Dermis microvascular lymphatic vessel endothelial cell (primary cell): ENCODE measurements at regions not wholly inside any gene's neighbourhood (a gene's known extent, or its start where the extent isn't known, plus 50 kb on each side); places are given as distances from the start of the nearest gene placed in this dataset.

Experiments
- DNase-seq, 2 donors: peaks; one replicate each; pipeline versions ENCODE4 v3.0.0 to v3.0.0-alpha.2; 2010; ENCODE audit warnings: low read depth in 2 of 2

DNA sequence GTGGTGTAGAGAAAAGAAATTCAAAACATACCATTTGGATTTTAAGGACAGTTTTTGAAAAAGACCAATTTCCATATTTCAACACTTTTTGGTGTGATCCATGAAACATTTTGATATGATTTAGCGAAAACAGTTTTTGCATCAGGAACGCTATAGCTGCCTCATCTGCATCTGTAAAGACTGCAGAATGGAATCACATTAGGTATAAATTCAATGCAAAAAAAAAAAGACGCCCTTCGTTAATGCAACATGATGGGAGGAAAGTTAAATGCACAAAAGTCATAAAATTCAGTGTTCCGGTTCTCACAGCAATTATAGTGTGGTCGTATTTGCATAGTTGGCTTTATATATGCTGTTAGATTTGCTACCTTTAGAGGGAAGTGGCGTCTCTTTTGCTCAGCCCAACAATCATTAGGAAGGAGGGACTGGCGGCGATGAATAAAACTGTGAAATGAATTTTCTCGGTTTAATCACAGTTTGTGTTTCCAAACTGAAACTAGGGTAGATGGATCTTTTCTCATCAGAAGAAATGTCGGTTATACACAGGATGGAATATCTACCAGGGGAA is 215.7 kb downstream of the TEX29 start:
- no peak for DNase-seq

DNA sequence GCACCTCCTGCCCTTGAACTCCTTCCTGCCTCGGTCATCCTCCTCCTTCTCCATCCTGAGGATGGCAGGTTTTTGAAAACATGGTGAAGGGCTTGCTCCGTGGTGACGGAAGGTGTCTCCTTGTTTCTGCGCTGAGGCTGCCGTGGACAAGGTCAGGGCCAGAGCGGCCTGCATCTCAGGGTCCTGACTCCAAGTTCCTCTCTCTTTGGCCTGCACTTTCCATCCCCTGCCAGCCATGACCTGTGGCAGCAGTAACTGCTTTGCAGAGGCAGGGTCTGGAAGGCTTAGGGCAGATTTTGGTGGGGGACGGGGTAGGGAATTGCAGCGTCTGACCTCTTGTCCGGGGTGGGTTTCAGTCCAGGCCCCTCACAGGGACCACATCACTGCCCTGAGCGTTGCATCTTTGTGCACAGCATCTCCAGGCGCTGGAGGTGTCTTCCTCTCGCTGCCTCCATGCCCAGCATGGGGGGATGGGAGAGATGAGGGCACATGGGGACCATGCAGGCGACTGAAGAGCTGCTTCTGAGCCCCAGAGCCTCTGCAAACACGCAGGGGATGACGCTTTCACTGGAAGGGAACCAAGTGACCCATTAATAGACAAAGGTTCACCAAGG is 216.8 kb downstream of the TEX29 start:
- DNase-seq: no peak

DNA sequence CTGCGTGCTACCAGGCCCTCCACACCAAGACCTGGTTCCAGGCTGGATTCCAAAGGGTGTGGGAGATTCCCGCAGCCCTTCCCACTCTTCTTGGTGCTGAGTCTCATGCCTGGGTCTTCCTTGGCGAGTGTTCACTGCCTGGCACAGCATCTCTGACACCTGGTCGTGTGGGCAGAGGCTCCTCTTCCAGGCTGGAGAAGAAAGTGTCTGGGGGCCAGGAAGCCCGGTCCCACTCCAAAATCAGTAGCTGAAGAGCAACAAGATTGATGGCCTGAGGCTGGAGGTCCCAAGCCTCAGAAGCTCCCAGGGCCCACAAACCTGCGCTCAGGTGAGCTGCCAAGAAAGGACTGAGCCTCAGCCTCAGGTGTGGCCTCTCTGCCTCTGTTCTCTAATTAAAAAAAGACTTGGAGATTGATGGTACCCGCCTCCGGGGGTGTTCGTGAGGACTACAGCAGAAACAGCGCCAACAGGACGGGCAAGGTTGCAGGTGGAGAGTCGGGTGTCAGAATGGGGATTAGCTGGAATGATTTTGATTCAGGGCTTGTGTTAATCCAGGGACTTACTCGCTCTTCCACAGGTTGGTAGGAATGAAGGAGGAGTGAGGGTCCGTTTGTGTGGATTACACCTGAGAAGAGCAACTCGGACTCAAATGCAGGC is 217.5 kb downstream of the TEX29 start:
- no peak for DNase-seq

- no peak for DNase-seq
Observed at GRCh38 chr13:111539252-111539651, 218.8 kb downstream of the TEX29 start.

GRCh38 chr13:111539791-111540446 is 219.5 kb downstream of the TEX29 start:
- no peak for DNase-seq

DNA sequence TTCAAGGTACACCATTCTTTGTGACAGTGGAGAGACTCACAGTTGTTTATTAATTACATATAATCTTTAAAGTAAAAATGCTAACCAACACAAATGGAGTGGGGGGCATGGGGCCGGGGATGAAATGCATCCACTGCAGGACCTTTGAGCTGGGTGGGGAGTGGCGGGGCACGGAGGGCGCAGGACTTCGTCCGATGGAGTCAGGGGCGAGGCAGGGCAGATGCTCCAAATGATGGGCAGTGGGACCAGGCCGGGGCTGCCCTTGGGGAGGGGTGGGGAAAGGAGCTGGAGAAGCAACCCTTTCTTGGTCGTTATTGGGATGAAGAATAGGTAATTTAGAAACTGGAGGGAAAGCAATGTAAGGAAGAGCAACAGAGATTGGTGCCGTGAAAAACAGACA is 220.0 kb downstream of the TEX29 start:
- DNase-seq: no peak

DNA sequence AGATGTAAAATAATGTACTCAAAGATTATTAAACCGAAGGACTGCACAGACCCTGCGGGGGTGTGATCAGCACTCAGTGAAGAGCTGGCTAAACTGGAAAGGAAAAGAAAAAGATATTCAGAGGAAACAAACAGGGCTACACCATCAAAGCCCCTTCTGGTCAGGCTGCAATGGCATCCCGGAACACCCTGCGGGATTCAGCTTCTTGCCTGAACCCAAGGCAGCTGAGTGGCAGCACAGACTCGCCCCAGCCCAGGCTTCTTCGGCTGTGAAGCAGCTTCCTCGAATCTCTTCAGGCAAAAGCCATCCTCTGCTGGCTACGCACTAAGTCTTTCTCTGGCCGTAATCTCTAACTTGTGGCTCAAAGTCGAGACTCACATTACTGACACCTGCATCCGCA is 220.9 kb downstream of the TEX29 start:
- DNase-seq: no peak

GRCh38 chr13:111541752-111542529 is 221.5 kb downstream of the TEX29 start:
- DNase-seq: no peak

DNA sequence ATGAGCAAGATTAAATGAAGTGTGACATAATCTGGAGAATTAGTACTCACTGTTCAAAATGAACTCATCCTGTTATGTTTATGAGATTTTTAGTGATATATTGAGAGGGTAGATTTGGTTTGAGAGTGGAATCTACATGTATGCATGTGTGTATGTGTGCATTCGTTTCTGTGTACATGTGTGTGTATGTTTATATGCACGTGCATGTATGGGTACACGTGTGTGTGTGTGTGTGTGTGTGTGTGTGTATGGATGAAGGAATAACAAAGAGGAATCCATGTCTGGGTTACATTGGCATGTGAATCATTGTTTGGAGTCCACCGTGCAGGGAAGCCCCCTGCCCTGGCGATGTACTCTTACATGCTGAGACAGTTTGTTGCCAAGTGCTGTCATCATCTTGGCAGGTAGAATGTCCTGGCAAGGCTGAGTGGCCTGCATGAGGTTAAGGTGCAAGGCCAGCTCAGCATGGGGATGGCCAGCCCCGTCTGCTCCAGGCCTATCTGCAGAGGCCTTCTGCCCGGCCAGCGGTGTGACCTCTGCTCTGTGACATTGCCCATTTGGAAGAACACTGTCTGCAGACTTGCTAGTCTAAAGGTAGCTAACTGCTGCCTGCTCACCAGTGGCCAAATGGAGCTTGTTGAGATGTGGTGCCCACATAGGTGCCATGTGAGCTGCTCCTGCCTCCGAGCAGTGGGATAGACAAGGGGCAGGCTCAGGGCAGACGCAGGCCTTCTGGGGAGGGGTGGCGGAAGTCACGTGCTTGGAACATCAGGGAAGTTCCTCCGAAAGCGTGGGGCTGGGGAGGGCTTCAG is 222.3 kb downstream of the TEX29 start:
- DNase-seq: no peak

DNA sequence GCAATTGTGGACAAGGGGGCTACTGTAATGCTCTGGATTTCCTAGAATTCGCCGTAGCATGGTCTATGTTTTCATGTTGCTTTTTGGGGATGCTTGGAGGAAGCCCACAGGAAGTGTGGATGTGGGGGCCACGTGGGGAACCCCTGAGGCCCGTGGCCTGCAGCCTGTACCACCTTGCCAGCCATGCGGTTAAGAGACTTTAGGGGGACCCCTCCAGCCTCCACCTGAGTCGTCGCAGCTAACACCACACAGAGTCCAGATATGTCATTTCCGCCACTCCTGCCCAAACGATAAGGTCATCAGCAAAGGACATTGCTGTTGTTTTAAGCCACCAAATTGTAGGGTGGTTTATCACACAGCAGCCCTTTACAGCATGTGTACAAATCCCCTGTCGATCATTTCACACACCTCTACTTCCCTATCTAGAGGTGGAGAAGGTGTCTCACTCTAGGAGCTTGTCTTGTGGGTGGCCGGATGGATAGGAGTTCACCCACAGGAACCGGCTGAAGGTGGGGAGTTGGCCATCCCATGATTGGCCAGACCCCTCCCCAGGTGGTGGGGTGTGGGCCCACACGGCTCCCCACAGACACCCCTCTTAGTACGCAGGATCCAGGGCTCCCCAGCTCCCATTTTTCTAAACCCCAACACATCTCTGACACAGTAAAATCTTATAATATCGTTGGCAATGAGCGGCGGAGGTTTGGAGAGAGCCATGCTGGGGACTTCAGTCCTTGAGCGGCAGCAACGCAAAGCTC is 226.7 kb downstream of the TEX29 start:
- no peak for DNase-seq

- no peak for DNase-seq
Observed at GRCh38 chr13:111547726-111548273, 227.4 kb downstream of the TEX29 start.

- no peak for DNase-seq
Observed at GRCh38 chr13:111548301-111548700, 227.9 kb downstream of the TEX29 start.

GRCh38 chr13:111548805-111549204 is 228.4 kb downstream of the TEX29 start:
- DNase-seq: no peak

DNA sequence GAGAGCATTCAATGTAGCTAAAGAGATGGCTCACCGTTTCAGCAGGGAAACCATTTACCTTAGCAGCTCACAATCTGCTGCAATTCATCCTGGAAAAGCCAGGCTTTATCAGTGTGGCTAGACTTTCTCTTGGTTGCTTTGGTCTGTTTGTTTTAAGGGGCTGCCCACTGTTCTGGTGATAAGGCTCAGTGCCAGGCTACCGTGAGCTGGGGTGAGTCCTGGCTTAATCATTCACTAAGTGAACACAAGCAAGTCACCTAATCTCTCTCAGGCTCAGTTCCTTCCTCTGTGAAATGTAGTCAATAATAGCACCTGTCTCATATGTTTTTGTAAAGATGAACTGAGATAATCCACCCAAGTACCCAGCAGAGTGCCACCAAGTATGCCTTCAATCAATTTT is 229.0 kb downstream of the TEX29 start:
- no peak for DNase-seq

- DNase-seq: no peak
Observed at GRCh38 chr13:111550062-111550461, 229.6 kb downstream of the TEX29 start.

DNA sequence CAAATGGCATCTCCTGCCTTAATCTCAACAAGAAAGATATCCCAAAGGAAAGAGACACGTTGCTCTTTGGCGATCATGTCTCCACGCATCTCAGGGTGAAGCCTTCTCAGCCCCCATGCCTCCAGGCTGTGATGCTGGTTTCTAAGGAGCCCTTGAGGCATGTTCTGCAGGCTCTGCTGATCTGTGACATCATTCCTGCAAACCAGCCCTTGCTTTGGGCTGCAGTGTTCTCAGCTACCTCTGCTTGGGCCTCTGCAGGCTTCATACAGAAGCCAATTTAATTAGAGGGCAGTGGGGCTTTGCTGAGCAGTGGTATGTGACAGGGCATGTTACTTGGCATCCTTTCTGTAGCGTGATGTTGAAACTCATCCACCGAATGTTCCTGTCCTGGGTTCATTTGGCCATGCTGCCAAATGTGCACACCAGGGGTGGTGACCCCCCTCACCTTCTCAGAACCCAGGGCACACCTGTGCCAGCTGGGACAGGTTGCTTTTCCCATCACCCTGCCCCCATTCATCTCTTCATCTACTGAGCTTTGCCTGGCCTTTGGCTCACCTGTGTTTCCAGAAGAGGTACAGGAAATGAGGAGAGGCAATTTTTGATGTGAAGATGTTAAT is 230.9 kb downstream of the TEX29 start:
- DNase-seq: no peak

- no peak for DNase-seq
Observed at GRCh38 chr13:111552891-111553655, 232.6 kb downstream of the TEX29 start.

DNA sequence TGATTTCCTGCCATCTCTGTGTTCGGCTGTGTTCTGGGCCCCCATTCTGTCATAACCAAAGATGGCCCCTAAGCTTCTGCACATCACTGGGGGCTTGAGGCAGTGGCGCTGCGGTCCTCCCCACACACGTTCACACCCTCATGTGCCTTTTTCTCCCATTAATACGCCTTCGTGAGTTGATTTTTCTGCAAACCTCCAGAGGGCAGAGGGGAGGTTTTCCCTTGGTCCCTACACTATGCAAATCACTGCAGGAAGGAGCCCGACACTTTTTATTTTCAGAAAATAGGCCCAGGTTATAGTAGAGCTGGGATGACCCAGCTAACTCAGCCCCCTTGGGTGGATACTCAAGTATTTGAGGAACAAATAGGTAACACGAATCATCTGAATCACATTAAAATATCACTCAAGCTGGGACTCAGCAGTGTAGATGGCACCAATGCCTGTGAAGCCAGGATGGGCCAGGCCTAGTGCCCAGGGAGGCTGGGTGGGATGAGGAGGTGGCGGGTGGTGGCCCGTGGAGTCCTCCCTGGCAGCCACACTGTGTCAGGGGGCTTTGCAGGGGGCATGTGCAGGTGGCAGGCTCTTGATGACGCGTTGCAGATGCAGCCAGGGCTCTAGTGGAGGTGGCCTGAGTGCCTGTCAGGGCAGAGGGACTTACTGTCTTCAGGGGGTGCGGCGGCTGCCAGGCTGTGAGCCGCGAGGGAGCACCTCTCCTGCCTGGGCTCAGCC is 234.3 kb downstream of the TEX29 start:
- DNase-seq: no peak
